H9 (cell line): ENCODE measurements at regions not wholly inside any gene's neighbourhood (a gene's known extent, or its start where the extent isn't known, plus 50 kb on each side); places are given as distances from the start of the nearest gene placed in this dataset.

Source experiments
- DNase-seq: peaks from one replicate; pipeline ENCODE4 v3.0.0-alpha.2; 2017
- H2AFZ ChIP-seq: one replicate; pipeline ENCODE4 v1.6.1; 2013; ENCODE audit warnings: mild to moderate bottlenecking, low read length, control low read depth, moderate library complexity
- H2AK5ac ChIP-seq: 2 replicates; pipeline ENCODE4 v1.6.1; 2013; ENCODE audit warnings: low read length, control low read depth, mixed read lengths; ENCODE audit not compliant: insufficient read length
- H2BK120ac ChIP-seq: one replicate; pipeline ENCODE4 v1.6.1; 2013; ENCODE audit warnings: low read depth, mild to moderate bottlenecking, low read length, control low read depth, inconsistent platforms; ENCODE audit not compliant: poor library complexity, severe bottlenecking
- H2BK12ac ChIP-seq: 2 replicates; pipeline ENCODE4 v1.6.1; 2013; ENCODE audit warnings: low read length, control low read depth, mixed read lengths, low read depth; ENCODE audit not compliant: insufficient read length
- H2BK15ac ChIP-seq: 2 replicates; pipeline ENCODE4 v1.6.1; 2013; ENCODE audit warnings: low read depth, low read length, control low read depth
- H2BK20ac ChIP-seq: one replicate; pipeline ENCODE4 v1.6.1; 2013; ENCODE audit warnings: low read depth, mild to moderate bottlenecking, low read length, control low read depth, inconsistent platforms; ENCODE audit not compliant: poor library complexity, severe bottlenecking
- H2BK5ac ChIP-seq: 2 replicates; pipeline ENCODE4 v1.6.1; 2013; ENCODE audit warnings: low read length, control low read depth, mixed read lengths; ENCODE audit not compliant: insufficient read length
- H3K14ac ChIP-seq: 2 replicates; pipeline ENCODE4 v1.6.1; 2013; ENCODE audit warnings: low read length, control low read depth; ENCODE audit not compliant: insufficient read depth
- H3K18ac ChIP-seq: 2 replicates; pipeline ENCODE4 v1.6.1; 2013; ENCODE audit warnings: low read depth, mild to moderate bottlenecking, mixed read lengths, low read length, control low read depth; ENCODE audit not compliant: insufficient read length
- H3K23ac ChIP-seq: 2 replicates; pipeline ENCODE4 v1.6.1; 2013; ENCODE audit warnings: low read length, control low read depth, mixed read lengths, low read depth; ENCODE audit not compliant: insufficient read length
- H3K23me2 ChIP-seq: 2 replicates; pipeline ENCODE4 v1.6.1; 2013; ENCODE audit warnings: low read depth, mild to moderate bottlenecking, mixed read lengths, low read length, control low read depth; ENCODE audit not compliant: insufficient read length, poor library complexity, severe bottlenecking
- H3K27ac ChIP-seq: 2 replicates; pipeline ENCODE4 v1.5.1; 2013; ENCODE audit warnings: low read length, control low read depth, mixed read lengths, low read depth; ENCODE audit not compliant: insufficient read length
- H3K27me3 ChIP-seq: 2 replicates; pipeline ENCODE4 v1.6.1; 2013; ENCODE audit warnings: low read length, control low read depth, inconsistent platforms; ENCODE audit not compliant: insufficient read depth
- H3K4ac ChIP-seq: 2 replicates; pipeline ENCODE4 v1.6.1; 2013; ENCODE audit warnings: low read depth, mild to moderate bottlenecking, control low read depth, inconsistent platforms, low read length, moderate library complexity
- H3K4me1 ChIP-seq: 2 replicates; pipeline ENCODE4 v1.6.1; 2013; ENCODE audit warnings: low read length, control low read depth, inconsistent platforms; ENCODE audit not compliant: insufficient read depth
- H3K4me2 ChIP-seq: 2 replicates; pipeline ENCODE4 v1.6.1; 2013; ENCODE audit warnings: low read length, control low read depth, mixed read lengths; ENCODE audit not compliant: insufficient read length, insufficient read depth
- H3K56ac ChIP-seq: 2 replicates; pipeline ENCODE4 v1.6.1; 2013; ENCODE audit warnings: low read depth, mild to moderate bottlenecking, mixed read lengths, low read length, control low read depth; ENCODE audit not compliant: insufficient read length
- H3K79me1 ChIP-seq: 2 replicates; pipeline ENCODE4 v1.6.1; 2013; ENCODE audit warnings: low read depth, mild to moderate bottlenecking, moderate library complexity, low read length, control low read depth, inconsistent platforms; ENCODE audit not compliant: insufficient read depth, poor library complexity, severe bottlenecking
- H3K79me2 ChIP-seq: 2 replicates; pipeline ENCODE4 v1.6.1; 2013; ENCODE audit warnings: low read length, control low read depth, inconsistent platforms; ENCODE audit not compliant: insufficient read depth
- H3K9ac ChIP-seq: 2 replicates; pipeline ENCODE4 v1.6.1; 2013; ENCODE audit warnings: low read length, control low read depth, mixed read lengths; ENCODE audit not compliant: insufficient read length; ENCODE audit errors: extremely low read depth
- H3K9me3 ChIP-seq: one replicate; pipeline ENCODE4 v1.6.1; 2013; ENCODE audit warnings: low read depth, low read length, inconsistent platforms; ENCODE audit not compliant: control insufficient read depth
- H3T11ph ChIP-seq: one replicate; pipeline ENCODE4 v1.6.1; 2013; ENCODE audit warnings: mild to moderate bottlenecking, low read length, control low read depth, inconsistent platforms
- H4K20me1 ChIP-seq: one replicate; pipeline ENCODE4 v1.6.1; 2013; ENCODE audit not compliant: control insufficient read depth, insufficient read length, insufficient read depth
- H4K5ac ChIP-seq: 2 replicates; pipeline ENCODE4 v1.6.1; 2013; ENCODE audit warnings: low read depth, mild to moderate bottlenecking, mixed read lengths, low read length, control low read depth; ENCODE audit not compliant: insufficient read length
- H4K8ac ChIP-seq: replicated peaks from 2 replicates; pipeline ENCODE4 v1.6.1; 2013; ENCODE audit warnings: low read length, control low read depth, mixed read lengths, low read depth; ENCODE audit not compliant: insufficient read length
- H4K91ac ChIP-seq: 2 replicates; pipeline ENCODE4 v1.6.1; 2013; ENCODE audit warnings: low read depth, mild to moderate bottlenecking, moderate library complexity, mixed read lengths, low read length, control low read depth; ENCODE audit not compliant: insufficient read length
- H3K27ac Mint-ChIP-seq, 3 experiments: 2 replicates in 2 of 3; 3 replicates in 1 of 3; pipeline ENCODE4 v1.8.0; 2020 to 2021; ENCODE audit warnings: mixed read lengths in 3 of 3, mild to moderate bottlenecking in 1 of 3, moderate library complexity in 1 of 3
- H3K27me3 Mint-ChIP-seq: 2 replicates; pipeline ENCODE4 v1.8.0; 2021; ENCODE audit warnings: low read depth, mild to moderate bottlenecking, moderate library complexity, mixed read lengths
- H3K36me3 Mint-ChIP-seq, 3 experiments: 2 replicates in 2 of 3; 3 replicates in 1 of 3; pipeline ENCODE4 v1.8.0; 2020 to 2021; ENCODE audit warnings: low read depth in 3 of 3, mixed read lengths in 3 of 3; ENCODE audit not compliant: insufficient read depth in 1 of 3
- H3K4me1 Mint-ChIP-seq, 2 experiments: 2 replicates each; pipeline ENCODE4 v1.8.0; 2020; ENCODE audit warnings: mixed read lengths in 2 of 2
- H3K4me3 Mint-ChIP-seq, 2 experiments: 2 replicates in 1 of 2; 3 replicates in 1 of 2; pipeline ENCODE4 v1.8.0; 2020 to 2021; ENCODE audit warnings: mild to moderate bottlenecking in 2 of 2, mixed read lengths in 2 of 2, moderate library complexity in 1 of 2
- H3K9me3 Mint-ChIP-seq, 2 experiments: 2 replicates in 1 of 2; 3 replicates in 1 of 2; pipeline ENCODE4 v1.8.0; 2020; ENCODE audit warnings: mild to moderate bottlenecking in 2 of 2, mixed read lengths in 2 of 2, moderate library complexity in 1 of 2
- WGBS: extraction: QIAGEN DNeasy Blood & Tissue Kit; methylation state at CpG from one replicate; pipeline ENCODE4 v1.1.7; 2013; ENCODE audit warnings: missing lambda C conversion rate, low lambda C conversion rate, mixed read lengths; ENCODE audit not compliant: insufficient read length; ENCODE audit errors: extremely low coverage; 5-methylcytosine and 5-hydroxymethylcytosine counted together
- TF ChIP-seq, protein P1 (sequence below): fragments of 200-600 bp; sonication (generic); conservative IDR thresholded peaks from 3 replicates; pipeline ENCODE4 v1.8.0; 2021; ENCODE audit warnings: antibody characterized with exemption, mild to moderate bottlenecking

- Histone ChIP-seq H3K79me1 (no peaks in the 10 kb centered on the region), H2AK5ac (no peak overlapping the region), H3K23me2 (no peaks in the 10 kb centered on the region), H2BK12ac (no peak overlapping the region), H4K91ac (no peak overlapping the region), H3K27ac (no peak overlapping the region), H3K23ac (no peak overlapping the region), H3K27me3 (no peaks in the 10 kb centered on the region), H3K9ac (no peak overlapping the region), H2BK20ac (no peak overlapping the region), H3K56ac (no peak overlapping the region), H3K9me3 (no peaks in the 10 kb centered on the region), H4K20me1 (no peaks in the 10 kb centered on the region), H3T11ph (no peak overlapping the region), H2AFZ (no peak overlapping the region), H4K8ac (no peak overlapping the region), H3K79me2 (no peaks in the 10 kb centered on the region), H2BK120ac (no peak overlapping the region), H3K4me1 (peaks cover 4% of the 10 kb centered on the region), H3K4ac (no peak overlapping the region), H3K4me2 (no peak overlapping the region), H3K14ac (no peak overlapping the region), H2BK15ac (no peak overlapping the region), H4K5ac (no peak overlapping the region), H3K18ac (no peak overlapping the region), H2BK5ac (no peak overlapping the region)
- Mint-ChIP-seq H3K27ac (peak overlapping the region in 2 of 3 experiments; percentile 27 to 74; a peak in 4 of 7 replicates), H3K9me3 (peaks cover 23 to 27% of the 10 kb centered on the region in 2 experiments), H3K36me3 (peaks cover 5 to 17% (median 12%) of the 10 kb centered on the region in 3 experiments), H3K4me1 (peaks cover 4 to 5% of the 10 kb centered on the region in 2 experiments), H3K27me3 (no peaks in the 10 kb centered on the region; the same call in 1 of the 2 replicates), H3K4me3 (no peak overlapping the region)
- TF ChIP-seq, protein P1, sequence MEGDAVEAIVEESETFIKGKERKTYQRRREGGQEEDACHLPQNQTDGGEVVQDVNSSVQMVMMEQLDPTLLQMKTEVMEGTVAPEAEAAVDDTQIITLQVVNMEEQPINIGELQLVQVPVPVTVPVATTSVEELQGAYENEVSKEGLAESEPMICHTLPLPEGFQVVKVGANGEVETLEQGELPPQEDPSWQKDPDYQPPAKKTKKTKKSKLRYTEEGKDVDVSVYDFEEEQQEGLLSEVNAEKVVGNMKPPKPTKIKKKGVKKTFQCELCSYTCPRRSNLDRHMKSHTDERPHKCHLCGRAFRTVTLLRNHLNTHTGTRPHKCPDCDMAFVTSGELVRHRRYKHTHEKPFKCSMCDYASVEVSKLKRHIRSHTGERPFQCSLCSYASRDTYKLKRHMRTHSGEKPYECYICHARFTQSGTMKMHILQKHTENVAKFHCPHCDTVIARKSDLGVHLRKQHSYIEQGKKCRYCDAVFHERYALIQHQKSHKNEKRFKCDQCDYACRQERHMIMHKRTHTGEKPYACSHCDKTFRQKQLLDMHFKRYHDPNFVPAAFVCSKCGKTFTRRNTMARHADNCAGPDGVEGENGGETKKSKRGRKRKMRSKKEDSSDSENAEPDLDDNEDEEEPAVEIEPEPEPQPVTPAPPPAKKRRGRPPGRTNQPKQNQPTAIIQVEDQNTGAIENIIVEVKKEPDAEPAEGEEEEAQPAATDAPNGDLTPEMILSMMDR: no peak
- DNase-seq: no peak
- WGBS: no CpG with 5 or more reads among the region's 4 CpGs
Measured at GRCh38 chr6:140372064-140372463, 997.6 kb upstream of the CITED2 start.
